Liver (tissue), 8 donors: ENCODE measurements at regions not wholly inside any gene's neighbourhood (a gene's known extent, or its start where the extent isn't known, plus 50 kb on each side); places are given as distances from the start of the nearest gene placed in this dataset.

Experiments
- DNase-seq: peaks from one replicate; pipeline ENCODE4 v3.0.0-alpha.2; 2017; ENCODE audit warnings: low spot score
- H3K27ac ChIP-seq, 2 donors: one replicate each; pipeline ENCODE4 v1.7.0; 2013; ENCODE audit warnings: inconsistent platforms in 2 of 2, low read length in 2 of 2, control low read depth in 1 of 2, low read depth in 1 of 2, mild to moderate bottlenecking in 1 of 2
- H3K27me3 ChIP-seq, 4 donors: one replicate each; pipeline versions ENCODE4 v1.6.1 to v1.7.0; 2013; ENCODE audit warnings: low read length in 3 of 4, inconsistent platforms in 1 of 4, mild to moderate bottlenecking in 1 of 4, moderate library complexity in 1 of 4; ENCODE audit not compliant: control insufficient read depth in 4 of 4, insufficient read depth in 4 of 4
- H3K36me3 ChIP-seq, 4 donors: one replicate each; pipeline versions ENCODE4 v1.6.1 to v1.7.0; 2013; ENCODE audit warnings: low read length in 3 of 4, mild to moderate bottlenecking in 3 of 4, low read depth in 1 of 4, moderate library complexity in 1 of 4; ENCODE audit not compliant: control insufficient read depth in 4 of 4, insufficient read depth in 3 of 4
- H3K4me1 ChIP-seq, 4 donors: one replicate each; pipeline versions ENCODE4 v1.6.1 to v1.7.0; 2013; ENCODE audit warnings: low read length in 3 of 4, mild to moderate bottlenecking in 3 of 4, moderate library complexity in 1 of 4; ENCODE audit not compliant: control insufficient read depth in 4 of 4, insufficient read depth in 4 of 4
- H3K4me3 ChIP-seq, 3 donors: one replicate each; pipeline versions ENCODE4 v1.6.1 to v1.7.0; 2013; ENCODE audit warnings: low read length in 3 of 3, control low read depth in 1 of 3, low read depth in 1 of 3, mild to moderate bottlenecking in 1 of 3
- H3K9ac ChIP-seq, 2 donors: one replicate each; pipeline ENCODE4 v1.7.0; 2013; ENCODE audit warnings: low read length in 2 of 2, mild to moderate bottlenecking in 2 of 2, moderate library complexity in 2 of 2, control low read depth in 1 of 2, low read depth in 1 of 2
- H3K9me3 ChIP-seq, 4 donors: one replicate each; pipeline versions ENCODE4 v1.6.1 to v1.7.0; 2013; ENCODE audit warnings: low read length in 3 of 4; ENCODE audit not compliant: control insufficient read depth in 4 of 4
- ATF3 ChIP-seq: IDR thresholded peaks from 2 replicates; pipeline ENCODE4 v1.6.1; 2016; ENCODE audit warnings: antibody characterized with exemption
- CTCF ChIP-seq: fragments of 150-350 bp; IDR thresholded peaks from 2 replicates; pipeline ENCODE4 v1.5.1; 2017; ENCODE audit warnings: improper control_type of control experiment, low read depth, low read length; ENCODE audit not compliant: missing input control
- EGR1 ChIP-seq, 2 donors: IDR thresholded peaks; 2 replicates each; pipeline ENCODE4 v1.6.1; 2016 to 2018; ENCODE audit warnings: antibody characterized with exemption in 2 of 2, low read depth in 2 of 2
- FOXA1 ChIP-seq: IDR thresholded peaks from 2 replicates; pipeline ENCODE4 v1.6.1; 2016; ENCODE audit warnings: antibody characterized with exemption
- FOXA2 ChIP-seq: IDR thresholded peaks from 2 replicates; pipeline ENCODE4 v1.6.1; 2016; ENCODE audit warnings: antibody characterized with exemption
- GABPA ChIP-seq, 2 donors: IDR thresholded peaks in 1 of 2; conservative IDR thresholded peaks in 1 of 2; 2 replicates each; pipeline ENCODE4 v1.6.1; 2016; ENCODE audit warnings: antibody characterized with exemption in 2 of 2, mild to moderate bottlenecking in 1 of 2, moderate library complexity in 1 of 2
- HNF4A ChIP-seq, 2 donors: conservative IDR thresholded peaks; 2 replicates each; pipeline ENCODE4 v1.6.1; 2016; ENCODE audit warnings: antibody characterized with exemption in 2 of 2, mild to moderate bottlenecking in 2 of 2
- HNF4G ChIP-seq: IDR thresholded peaks from 2 replicates; pipeline ENCODE4 v1.6.1; 2016; ENCODE audit warnings: antibody characterized with exemption
- JUND ChIP-seq, 2 donors: IDR thresholded peaks; 2 replicates each; pipeline ENCODE4 v1.6.1; 2016; ENCODE audit warnings: antibody characterized with exemption in 2 of 2
- MAX ChIP-seq: IDR thresholded peaks from 2 replicates; pipeline ENCODE4 v1.6.1; 2016; ENCODE audit warnings: antibody characterized with exemption
- NR2F2 ChIP-seq: IDR thresholded peaks from 2 replicates; pipeline ENCODE4 v1.6.1; 2016; ENCODE audit warnings: antibody characterized with exemption
- RAD21 ChIP-seq, 2 donors: IDR thresholded peaks; 2 replicates each; pipeline ENCODE4 v1.6.1; 2016; ENCODE audit warnings: antibody characterized with exemption in 2 of 2, mild to moderate bottlenecking in 2 of 2
- REST ChIP-seq: IDR thresholded peaks from 2 replicates; pipeline ENCODE4 v1.6.1; 2016; ENCODE audit warnings: antibody characterized with exemption, mild to moderate bottlenecking
- RXRA ChIP-seq, 2 donors: IDR thresholded peaks; 2 replicates each; pipeline ENCODE4 v1.6.1; 2017 to 2018; ENCODE audit warnings: antibody characterized with exemption in 2 of 2, mild to moderate bottlenecking in 1 of 2
- SP1 ChIP-seq: IDR thresholded peaks from 2 replicates; pipeline ENCODE4 v1.6.1; 2018; ENCODE audit warnings: antibody characterized with exemption, mild to moderate bottlenecking
- TAF1 ChIP-seq: conservative IDR thresholded peaks from 2 replicates; pipeline ENCODE4 v1.6.1; 2016; ENCODE audit warnings: antibody characterized with exemption, mild to moderate bottlenecking
- YY1 ChIP-seq: IDR thresholded peaks from 2 replicates; pipeline ENCODE4 v1.6.1; 2016; ENCODE audit warnings: antibody characterized with exemption, mild to moderate bottlenecking
- ZBTB33 ChIP-seq: IDR thresholded peaks from 2 replicates; pipeline ENCODE4 v1.6.1; 2016; ENCODE audit warnings: antibody characterized with exemption
- WGBS: extraction: QIAGEN DNeasy Blood & Tissue Kit; methylation state at CpG from one replicate; pipeline ENCODE4 v1.1.7; 2013; 5-methylcytosine and 5-hydroxymethylcytosine counted together
- donor health status: healthy.
- donor health status: healthy.
- donor health status: healthy.
- donor health status: healthy.
- donor health status: healthy.

- Histone ChIP-seq H3K27ac (no peak overlapping the region), H3K9ac (no peak overlapping the region), H3K4me1 (no peaks in the 10 kb centered on the region), H3K9me3 (peaks cover 0 to 2% (median 0%) of the 10 kb centered on the region in 4 donors), H3K27me3 (no peaks in the 10 kb centered on the region), H3K36me3 (no peaks in the 10 kb centered on the region), H3K4me3 (no peak overlapping the region)
- TF ChIP-seq RXRA (IDR thresholded peaks at IDR 0.05) (no peak), ATF3 (no peak), NR2F2 (no peak)
- DNase-seq = no peak
- 66% methylated on average over 1 of the region's 1 CpG for WGBS
Observed at GRCh38 chr4:100081491-100081890, 108.8 kb downstream of the DDIT4L start.

GRCh38 chr4:100079264-100079663 lies 111.0 kb downstream of the DDIT4L start:
- H3K4me3 ChIP-seq = no peak overlapping the region
- H3K4me1 ChIP-seq = no peaks in the 10 kb centered on the region
- H3K27ac ChIP-seq = no peak overlapping the region
- no peak overlapping the region for H3K9ac ChIP-seq
- TF ChIP-seq RAD21 (IDR thresholded peaks at IDR 0.05) = no peak
- no peak for TF ChIP-seq ATF3
- no peak for TF ChIP-seq EGR1 (IDR thresholded peaks at IDR 0.05; ENCODE audit: low read depth in 2 of 2)
- TF ChIP-seq FOXA2 = no peak
- no peak for TF ChIP-seq ZBTB33
- TF ChIP-seq YY1 = no peak
- TF ChIP-seq TAF1 = no peak
- TF ChIP-seq FOXA1 = no peak
- TF ChIP-seq HNF4A (conservative IDR thresholded peaks at IDR 0.05) = no peak
- TF ChIP-seq JUND (IDR thresholded peaks at IDR 0.05) = no peak
- TF ChIP-seq NR2F2 = no peak
- TF ChIP-seq REST = no peak
- TF ChIP-seq CTCF = no peak
- TF ChIP-seq HNF4G = no peak
- no peak for TF ChIP-seq GABPA (IDR thresholded peaks at IDR 0.05 in 1 of 2, conservative IDR thresholded peaks at IDR 0.05 in 1 of 2)
- no peak for TF ChIP-seq MAX
- TF ChIP-seq SP1 = no peak
- TF ChIP-seq RXRA (IDR thresholded peaks at IDR 0.05) = no peak
- no peaks in the 10 kb centered on the region for H3K36me3 ChIP-seq
- peaks cover 0 to 2% (median 0%) of the 10 kb centered on the region in 4 donors for H3K9me3 ChIP-seq
- no peaks in the 10 kb centered on the region for H3K27me3 ChIP-seq
- no peak for DNase-seq
- WGBS = 56% methylated on average over 3 of the region's 3 CpGs
